Endometrium (tissue), 2 donors: ENCODE measurements at regions not wholly inside any gene's neighbourhood (a gene's known extent, or its start where the extent isn't known, plus 50 kb on each side); places are given as distances from the start of the nearest gene placed in this dataset.

Source experiments
- FAIRE-seq: peaks from 2 replicates; lab custom pipeline; 2012; peaks lifted over from hg19 to GRCh38; lab: Jason Lieb, UNC
- donor health status: control.
- donor health status: control.

GRCh38 chr9:107118863-107119624 lies 164.0 kb upstream of the RAD23B start:
- no peak for FAIRE-seq

- FAIRE-seq = no peak
Observed at GRCh38 chr9:107119735-107120134, 163.3 kb upstream of the RAD23B start.

GRCh38 chr9:107123389-107123788 lies 159.7 kb upstream of the RAD23B start:
- no peak for FAIRE-seq

GRCh38 chr9:107127608-107128007 lies 155.5 kb upstream of the RAD23B start:
- FAIRE-seq = no peak

- no peak for FAIRE-seq
Observed at GRCh38 chr9:107131108-107131799, 151.8 kb upstream of the RAD23B start.

GRCh38 chr9:107136296-107136695 lies 146.8 kb upstream of the RAD23B start:
- FAIRE-seq = no peak

- FAIRE-seq = no peak
Observed at GRCh38 chr9:107137495-107138202, 145.4 kb upstream of the RAD23B start.

GRCh38 chr9:107138261-107138992 lies 144.7 kb upstream of the RAD23B start:
- FAIRE-seq = no peak

- no peak for FAIRE-seq
Observed at GRCh38 chr9:107141967-107142366, 141.1 kb upstream of the RAD23B start.

- FAIRE-seq = no peak
Observed at GRCh38 chr9:107142430-107142829, 140.6 kb upstream of the RAD23B start.

GRCh38 chr9:107142896-107143603 lies 140.0 kb upstream of the RAD23B start:
- FAIRE-seq = no peak

GRCh38 chr9:107144475-107144874 lies 138.6 kb upstream of the RAD23B start:
- no peak for FAIRE-seq

- no peak for FAIRE-seq
Observed at GRCh38 chr9:107147134-107147533, 135.9 kb upstream of the RAD23B start.

- no peak for FAIRE-seq
Observed at GRCh38 chr9:107148216-107148615, 134.9 kb upstream of the RAD23B start.

- FAIRE-seq = no peak
Observed at GRCh38 chr9:107149756-107150155, 133.3 kb upstream of the RAD23B start.

- FAIRE-seq = no peak
Observed at GRCh38 chr9:107153336-107153735, 129.7 kb upstream of the RAD23B start.

- FAIRE-seq = no peak
Observed at GRCh38 chr9:107154291-107154690, 128.8 kb upstream of the RAD23B start.

GRCh38 chr9:107154766-107155165 lies 128.3 kb upstream of the RAD23B start:
- no peak for FAIRE-seq

- no peak for FAIRE-seq
Observed at GRCh38 chr9:107155244-107155817, 127.7 kb upstream of the RAD23B start.

GRCh38 chr9:107158321-107158720 lies 124.8 kb upstream of the RAD23B start:
- no peak for FAIRE-seq

GRCh38 chr9:107161338-107161737 lies 121.7 kb upstream of the RAD23B start:
- FAIRE-seq = no peak
